Activated CD4-positive, alpha-beta T cell treated with anti-CD3 and anti-CD28 coated beads for 36 hours (primary cell): ENCODE measurements at regions not wholly inside any gene's neighbourhood (a gene's known extent, or its start where the extent isn't known, plus 50 kb on each side); places are given as distances from the start of the nearest gene placed in this dataset.

Experiments
- ATAC-seq: fragments of 200-7000 bp; cut with Tn5 transposase; one replicate; pipeline ENCODE4 v1.10.0; 2021; ENCODE audit warnings: mild to moderate bottlenecking, moderate library complexity
- CTCF ChIA-PET: fragments of 350-600 bp; sonication (Branson Sonifier 250); formaldehyde crosslinking; loops from one replicate; lab custom pipeline; 2021; ENCODE audit warnings: antibody characterized with exemption; lab: Charles Lee
- POLR2A ChIA-PET: fragments of 350-600 bp; sonication (Branson Sonifier 250); formaldehyde crosslinking; loops from one replicate; lab custom pipeline; 2021; ENCODE audit warnings: antibody characterized with exemption, inconsistent platforms; lab: Charles Lee
- DNase-seq: peaks from one replicate; pipeline ENCODE4 v3.0.0-alpha.2; 2020
- H3K27ac Mint-ChIP-seq: one replicate; pipeline ENCODE4 v1.8.0; 2021; ENCODE audit warnings: mixed read lengths
- H3K27me3 Mint-ChIP-seq: one replicate; pipeline ENCODE4 v1.8.0; 2021; ENCODE audit warnings: mixed read lengths
- H3K36me3 Mint-ChIP-seq: one replicate; pipeline ENCODE4 v1.8.0; 2021; ENCODE audit warnings: low read depth, mixed read lengths
- H3K4me1 Mint-ChIP-seq: one replicate; pipeline ENCODE4 v1.8.0; 2021; ENCODE audit warnings: mixed read lengths
- H3K4me3 Mint-ChIP-seq: one replicate; pipeline ENCODE4 v1.8.0; 2021; ENCODE audit warnings: mild to moderate bottlenecking, moderate library complexity, mixed read lengths
- H3K9me3 Mint-ChIP-seq: one replicate; pipeline ENCODE4 v1.8.0; 2021; ENCODE audit warnings: low read depth, mixed read lengths
- intact Hi-C, 2 experiments: fragments of 100-400 bp; cut with DNase I in 1 of 2; cut with micrococcal nuclease in 1 of 2; formaldehyde crosslinking; loops; one replicate each; pipeline versions ENCODE4 v1.14.2 to v1.15.1; 2022 to 2024; cut with DNase I, micrococcal nuclease

- ChIA-PET POLR2A (no interaction called here), CTCF (interaction anchor here (1.0 to 1.5 kb wide), 3 partner anchors 8 to 138 kb away, joined by 3 to 4 read pairs (median 3); no protein-coding TSS in a partner anchor)
- Mint-ChIP-seq H3K27me3 (no peaks in the 10 kb centered on the region), H3K36me3 (no peaks in the 10 kb centered on the region), H3K4me1 (peaks cover 14% of the 10 kb centered on the region), H3K27ac (no peak overlapping the region), H3K9me3 (no peaks in the 10 kb centered on the region), H3K4me3 (no peak overlapping the region)
- DNase-seq, result no peak
- intact Hi-C loops, result no loop called here
- no peak for ATAC-seq
These were observed 155.5 kb upstream of the CACNA1E start for GRCh38 chr1:181327796-181328195.

DNA sequence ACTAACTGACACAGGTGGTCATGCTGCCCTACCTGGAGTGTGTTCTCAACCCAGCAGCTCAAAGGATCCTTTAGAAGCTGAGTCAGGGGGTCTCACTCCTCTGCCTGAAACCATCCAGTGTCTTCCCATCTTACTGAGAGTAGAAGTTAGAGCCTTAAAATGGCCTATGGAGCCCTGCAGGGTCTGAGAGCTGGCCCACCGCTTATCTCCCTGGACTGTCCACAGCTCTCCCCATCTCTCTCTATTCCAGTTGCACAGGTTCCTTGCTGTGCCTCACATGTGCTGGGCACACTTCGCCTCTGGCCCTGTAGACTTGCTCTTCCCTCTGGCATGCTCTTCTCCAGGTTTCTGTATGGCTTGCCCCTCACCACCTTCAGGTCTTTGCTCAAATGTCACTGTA lies 148.6 kb upstream of the CACNA1E start:
- intact Hi-C loops, result no loop called here
- H3K27me3 Mint-ChIP-seq, result no peaks in the 10 kb centered on the region
- H3K27ac Mint-ChIP-seq, result no peak overlapping the region
- DNase-seq, result no peak
- ChIA-PET POLR2A (no interaction called here), CTCF (interaction anchor here (1.1 kb wide), 1 partner anchor 90 kb away, joined by 3 read pairs; no protein-coding TSS in a partner anchor)
- peaks cover 4% of the 10 kb centered on the region for H3K9me3 Mint-ChIP-seq
- H3K4me1 Mint-ChIP-seq, result no peaks in the 10 kb centered on the region
- ATAC-seq, result no peak
- no peaks in the 10 kb centered on the region for H3K36me3 Mint-ChIP-seq
- H3K4me3 Mint-ChIP-seq, result no peak overlapping the region

DNA sequence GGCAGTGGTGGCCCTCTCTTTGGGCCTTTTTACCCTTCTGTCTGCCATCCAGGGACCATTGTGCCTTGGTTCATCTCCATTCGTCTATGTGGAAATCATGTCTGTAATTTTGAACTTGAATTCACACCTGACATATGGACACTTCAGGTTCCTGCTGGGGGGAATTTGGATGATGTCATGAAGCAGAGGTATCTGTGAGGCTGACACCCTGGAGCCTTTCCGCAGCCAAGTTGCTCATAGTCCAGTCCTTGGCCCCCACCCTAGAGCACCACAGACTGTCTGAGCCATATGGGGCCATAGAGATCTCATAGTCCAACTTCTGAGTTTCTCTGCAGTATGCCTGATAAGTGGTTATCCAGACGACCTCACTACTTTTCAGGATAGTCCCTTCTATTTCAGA lies 147.7 kb upstream of the CACNA1E start:
- Mint-ChIP-seq H3K4me3 (no peak overlapping the region), H3K9me3 (peaks cover 4% of the 10 kb centered on the region), H3K27me3 (no peaks in the 10 kb centered on the region), H3K4me1 (no peaks in the 10 kb centered on the region), H3K36me3 (no peaks in the 10 kb centered on the region), H3K27ac (no peak overlapping the region)
- ATAC-seq, result no peak
- POLR2A ChIA-PET, result no interaction called here
- CTCF ChIA-PET, result interaction anchor here (0.9 kb wide), 1 partner anchor 11 kb away, joined by 3 read pairs; no protein-coding TSS in a partner anchor
- DNase-seq, result no peak
- intact Hi-C loops, result no loop called here

GRCh38 chr1:181341026-181341632 lies 142.2 kb upstream of the CACNA1E start:
- no peaks in the 10 kb centered on the region for H3K27me3 Mint-ChIP-seq
- CTCF ChIA-PET, result no interaction called here
- no peak overlapping the region for H3K4me3 Mint-ChIP-seq
- peaks cover 4% of the 10 kb centered on the region for H3K9me3 Mint-ChIP-seq
- DNase-seq (no peak), ATAC-seq (no peak)
- peaks cover 7% of the 10 kb centered on the region for H3K4me1 Mint-ChIP-seq
- no peak overlapping the region for H3K27ac Mint-ChIP-seq
- POLR2A ChIA-PET, result no interaction called here
- H3K36me3 Mint-ChIP-seq, result no peaks in the 10 kb centered on the region
- intact Hi-C loops, result no loop called here

GRCh38 chr1:181344091-181344490 lies 139.2 kb upstream of the CACNA1E start:
- no peak overlapping the region for H3K4me3 Mint-ChIP-seq
- ATAC-seq (no peak), DNase-seq (no peak)
- H3K36me3 Mint-ChIP-seq, result no peaks in the 10 kb centered on the region
- H3K9me3 Mint-ChIP-seq, result no peaks in the 10 kb centered on the region
- H3K27ac Mint-ChIP-seq, result no peak overlapping the region
- intact Hi-C loops, result no loop called here
- peaks cover 7% of the 10 kb centered on the region for H3K4me1 Mint-ChIP-seq
- ChIA-PET CTCF (interaction anchor here (0.6 to 0.7 kb wide), 4 partner anchors 37 to 388 kb away, joined by 3 to 4 read pairs (median 4); no protein-coding TSS in a partner anchor), POLR2A (no interaction called here)
- no peaks in the 10 kb centered on the region for H3K27me3 Mint-ChIP-seq

DNA sequence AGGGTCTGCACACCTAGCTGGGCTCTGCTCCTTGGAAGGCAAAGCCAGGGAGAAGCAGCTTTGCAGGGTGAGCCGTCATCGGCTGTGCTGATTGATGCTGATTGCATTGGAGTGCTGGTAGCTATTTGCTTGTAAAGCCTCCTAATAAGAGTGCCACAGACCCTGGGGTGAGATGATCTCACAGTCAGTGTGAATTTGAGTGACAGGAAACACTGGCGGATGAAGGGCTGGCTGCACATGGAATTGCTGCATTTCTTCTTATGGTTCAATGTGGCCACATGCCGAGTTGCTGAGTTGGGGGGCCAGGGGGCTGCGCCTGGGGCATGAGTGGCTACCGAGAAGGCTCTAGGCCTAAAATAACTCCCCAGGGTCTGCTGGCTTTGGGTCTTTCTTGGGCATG lies 138.2 kb upstream of the CACNA1E start:
- intact Hi-C loops, result no loop called here
- H3K27me3 Mint-ChIP-seq, result no peaks in the 10 kb centered on the region
- no peak for DNase-seq
- H3K36me3 Mint-ChIP-seq, result no peaks in the 10 kb centered on the region
- peaks cover 7% of the 10 kb centered on the region for H3K4me1 Mint-ChIP-seq
- no peak overlapping the region for H3K4me3 Mint-ChIP-seq
- ATAC-seq, result no peak
- CTCF ChIA-PET, result interaction anchor here (0.6 to 0.7 kb wide), 2 partner anchors 49 to 176 kb away, joined by 3 to 4 read pairs; no protein-coding TSS in a partner anchor
- H3K9me3 Mint-ChIP-seq, result no peaks in the 10 kb centered on the region
- H3K27ac Mint-ChIP-seq, result no peak overlapping the region
- POLR2A ChIA-PET, result no interaction called here

DNA sequence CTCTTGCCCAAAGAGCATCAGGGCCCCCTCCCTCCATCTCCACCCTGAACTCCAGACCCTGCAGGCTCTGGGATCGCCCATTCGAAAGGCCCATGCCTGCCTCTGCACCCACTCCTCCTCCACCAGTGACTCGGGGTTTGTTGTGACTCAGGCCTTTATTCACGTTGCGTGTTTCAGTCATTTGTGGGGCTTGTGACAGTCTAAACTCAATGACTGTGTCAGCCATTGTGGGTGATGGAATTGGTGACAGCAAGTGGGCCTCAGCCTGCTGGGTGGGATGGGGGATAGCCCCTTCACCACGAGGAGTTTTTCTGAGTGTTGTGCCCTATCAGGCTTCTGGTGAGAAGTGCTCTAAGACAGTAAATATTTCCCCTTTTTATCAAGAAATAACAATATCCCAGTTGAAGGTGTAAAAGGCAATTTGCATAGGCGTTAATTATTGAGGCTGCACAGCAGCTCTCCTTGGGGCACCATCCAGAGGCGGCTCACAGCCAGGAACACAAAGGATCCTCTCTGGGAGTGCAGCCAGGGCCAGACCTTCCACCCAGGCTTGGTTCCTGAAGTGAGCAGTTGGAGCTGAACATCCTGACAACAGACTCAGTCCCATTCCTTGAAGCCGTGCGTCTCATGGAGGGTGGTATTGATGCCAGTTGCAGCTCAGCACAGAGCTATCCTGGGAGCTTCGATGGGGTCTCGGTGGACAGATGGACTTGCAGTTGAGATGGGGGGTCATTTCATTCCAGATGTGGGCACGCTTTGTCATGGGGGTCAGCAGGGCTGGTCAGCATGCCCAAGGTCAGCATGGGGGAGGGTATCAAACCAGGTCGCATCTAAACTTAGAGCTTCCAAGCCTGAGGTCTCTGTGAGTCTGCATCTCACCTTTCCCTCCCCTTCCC lies 135.6 kb upstream of the CACNA1E start:
- Mint-ChIP-seq H3K27ac (no peak overlapping the region), H3K4me3 (no peak overlapping the region), H3K4me1 (peaks cover 7% of the 10 kb centered on the region), H3K27me3 (no peaks in the 10 kb centered on the region), H3K36me3 (no peaks in the 10 kb centered on the region), H3K9me3 (no peaks in the 10 kb centered on the region)
- CTCF ChIA-PET, result interaction anchor here (0.6 to 1.2 kb wide), 4 partner anchors 9 to 71 kb away, joined by 3 read pairs; no protein-coding TSS in a partner anchor
- ATAC-seq (peak; percentile 42), DNase-seq (peak; percentile 11)
- POLR2A ChIA-PET, result no interaction called here
- intact Hi-C loops, result no loop called here

DNA sequence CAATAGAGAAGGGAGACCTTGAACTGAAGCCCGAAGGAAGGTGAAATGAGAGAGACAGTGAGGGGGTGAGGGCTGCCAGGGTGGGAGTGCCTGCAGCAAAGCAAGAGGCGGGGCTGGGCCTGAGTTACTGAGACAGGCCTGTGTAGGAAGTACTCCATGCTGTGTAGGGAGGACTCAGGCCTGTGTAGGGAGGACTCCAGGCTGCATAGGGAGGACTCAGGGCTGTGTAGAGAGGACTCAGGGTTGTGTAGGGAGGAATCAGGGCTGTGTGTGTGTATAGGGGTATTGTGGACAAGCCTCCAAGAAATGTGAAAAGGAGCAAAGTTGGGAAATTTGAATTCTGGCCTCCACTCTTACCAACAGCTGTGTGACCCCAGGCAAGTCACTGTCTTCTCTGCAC lies 133.8 kb upstream of the CACNA1E start:
- Mint-ChIP-seq H3K36me3 (no peaks in the 10 kb centered on the region), H3K9me3 (no peaks in the 10 kb centered on the region), H3K4me3 (no peak overlapping the region), H3K27ac (no peak overlapping the region), H3K27me3 (no peaks in the 10 kb centered on the region), H3K4me1 (no peaks in the 10 kb centered on the region)
- CTCF ChIA-PET, result no interaction called here
- POLR2A ChIA-PET, result no interaction called here
- ATAC-seq (no peak), DNase-seq (no peak)
- intact Hi-C loops, result no loop called here

DNA sequence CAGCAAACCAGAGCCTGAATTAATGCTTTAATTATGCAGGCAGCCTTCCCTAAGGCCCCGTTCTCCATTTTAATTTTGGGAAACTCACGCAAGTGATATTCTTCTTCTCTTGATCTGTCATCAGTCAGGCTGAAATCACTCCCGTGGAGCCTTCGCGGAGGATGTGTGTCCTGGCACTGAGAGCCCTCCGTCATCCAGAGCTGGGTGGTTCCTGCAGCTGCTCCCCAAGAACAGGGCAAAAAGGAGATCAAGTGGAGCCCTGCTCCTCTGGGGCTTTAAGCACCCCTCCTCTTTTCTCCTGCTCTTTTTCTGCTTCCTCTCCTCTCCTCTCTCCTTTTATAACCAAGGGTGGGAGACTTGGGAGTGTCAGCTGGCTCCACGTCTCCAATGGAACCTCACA lies 133.2 kb upstream of the CACNA1E start:
- intact Hi-C loops, result no loop called here
- no peak for DNase-seq
- Mint-ChIP-seq H3K36me3 (no peaks in the 10 kb centered on the region), H3K4me3 (no peak overlapping the region), H3K4me1 (no peaks in the 10 kb centered on the region), H3K9me3 (no peaks in the 10 kb centered on the region), H3K27me3 (no peaks in the 10 kb centered on the region), H3K27ac (no peak overlapping the region)
- ChIA-PET POLR2A (no interaction called here), CTCF (no interaction called here)
- no peak for ATAC-seq

DNA sequence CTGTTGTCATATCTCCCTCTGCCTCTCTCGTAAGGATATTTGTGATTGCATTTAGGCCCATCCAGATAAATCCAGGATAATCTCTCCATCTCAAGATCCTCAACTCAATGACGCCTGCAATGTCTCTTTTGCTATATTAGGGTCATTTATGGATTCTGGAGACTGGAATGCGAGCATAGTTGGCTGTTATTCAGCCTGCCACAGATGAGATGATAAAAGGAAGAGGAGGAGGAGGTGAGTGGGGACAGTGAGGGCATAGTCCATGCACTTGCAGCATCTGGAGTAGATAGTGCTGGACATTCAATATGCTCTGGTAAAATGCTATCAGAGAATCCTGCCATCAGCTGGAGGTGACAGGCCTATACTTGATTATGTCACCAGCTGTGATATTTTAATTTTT lies 131.6 kb upstream of the CACNA1E start:
- intact Hi-C loops, result no loop called here
- ATAC-seq (no peak), DNase-seq (no peak)
- no peaks in the 10 kb centered on the region for H3K27me3 Mint-ChIP-seq
- H3K9me3 Mint-ChIP-seq, result no peaks in the 10 kb centered on the region
- no peaks in the 10 kb centered on the region for H3K4me1 Mint-ChIP-seq
- ChIA-PET POLR2A (no interaction called here), CTCF (no interaction called here)
- no peak overlapping the region for H3K27ac Mint-ChIP-seq
- no peak overlapping the region for H3K4me3 Mint-ChIP-seq
- H3K36me3 Mint-ChIP-seq, result no peaks in the 10 kb centered on the region

DNA sequence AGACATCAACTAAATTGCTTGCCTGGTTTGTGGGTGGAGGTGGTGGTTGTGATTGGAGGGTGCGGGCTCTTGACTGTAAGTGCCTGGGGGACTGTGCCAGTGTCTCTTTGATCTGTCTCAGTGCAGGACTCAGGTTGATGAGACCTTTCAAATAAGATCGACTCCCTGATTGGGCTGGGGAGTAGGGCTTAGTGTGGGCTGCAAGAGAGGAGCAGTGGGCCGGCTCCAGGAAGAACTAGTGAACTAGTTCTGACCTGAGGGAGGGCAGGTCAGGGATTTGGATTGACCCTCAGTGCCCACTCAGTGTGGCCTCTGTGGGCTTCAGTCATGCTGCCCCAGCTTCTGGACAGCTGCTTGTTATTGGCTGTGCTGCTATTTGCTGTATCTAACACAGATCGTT lies 130.6 kb upstream of the CACNA1E start:
- Mint-ChIP-seq H3K27ac (no peak overlapping the region), H3K27me3 (no peaks in the 10 kb centered on the region), H3K9me3 (no peaks in the 10 kb centered on the region), H3K4me1 (no peaks in the 10 kb centered on the region), H3K36me3 (no peaks in the 10 kb centered on the region), H3K4me3 (no peak overlapping the region)
- no peak for ATAC-seq
- intact Hi-C loops, result no loop called here
- ChIA-PET POLR2A (no interaction called here), CTCF (no interaction called here)
- DNase-seq, result no peak

GRCh38 chr1:181353526-181353925 lies 129.8 kb upstream of the CACNA1E start:
- no peaks in the 10 kb centered on the region for H3K9me3 Mint-ChIP-seq
- no peaks in the 10 kb centered on the region for H3K36me3 Mint-ChIP-seq
- no peak overlapping the region for H3K4me3 Mint-ChIP-seq
- intact Hi-C loops, result no loop called here
- no peaks in the 10 kb centered on the region for H3K4me1 Mint-ChIP-seq
- ChIA-PET POLR2A (no interaction called here), CTCF (no interaction called here)
- DNase-seq (no peak), ATAC-seq (no peak)
- H3K27me3 Mint-ChIP-seq, result no peaks in the 10 kb centered on the region
- H3K27ac Mint-ChIP-seq, result no peak overlapping the region
